Stomach smooth muscle (tissue), 2 donors: ENCODE measurements at regions not wholly inside any gene's neighbourhood (a gene's known extent, or its start where the extent isn't known, plus 50 kb on each side); places are given as distances from the start of the nearest gene placed in this dataset.

ENCODE experiments used
- H3K27ac ChIP-seq: one replicate; pipeline ENCODE4 v1.7.0; 2013; ENCODE audit warnings: mild to moderate bottlenecking, low read length, inconsistent platforms
- H3K27me3 ChIP-seq, 2 donors: one replicate each; pipeline ENCODE4 v1.7.0; 2013; ENCODE audit warnings: low read length in 2 of 2; ENCODE audit not compliant: insufficient read depth in 2 of 2, control insufficient read depth in 1 of 2
- H3K36me3 ChIP-seq, 2 donors: one replicate each; pipeline ENCODE4 v1.7.0; 2013; ENCODE audit warnings: low read length in 2 of 2; ENCODE audit not compliant: control insufficient read depth in 2 of 2, insufficient read depth in 2 of 2
- H3K4me1 ChIP-seq: one replicate; pipeline ENCODE4 v1.7.0; 2013; ENCODE audit warnings: low read length; ENCODE audit not compliant: control insufficient read depth, insufficient read depth
- H3K4me3 ChIP-seq, 2 donors: one replicate each; pipeline ENCODE4 v1.7.0; 2013; ENCODE audit warnings: low read length in 2 of 2
- H3K9ac ChIP-seq, 2 donors: one replicate each; pipeline ENCODE4 v1.7.0; 2013; ENCODE audit warnings: low read length in 2 of 2, mild to moderate bottlenecking in 1 of 2
- H3K9me3 ChIP-seq, 2 donors: one replicate each; pipeline ENCODE4 v1.7.0; 2013; ENCODE audit warnings: low read length in 2 of 2; ENCODE audit not compliant: control insufficient read depth in 2 of 2
- donor health status: healthy.
- donor health status: Pancreatic carcinoma.

- no peaks in the 10 kb centered on the region for H3K9me3 ChIP-seq
- no peak overlapping the region for H3K4me3 ChIP-seq
- no peak overlapping the region for H3K27ac ChIP-seq
- no peaks in the 10 kb centered on the region for H3K27me3 ChIP-seq
- no peaks in the 10 kb centered on the region for H3K36me3 ChIP-seq
- H3K9ac ChIP-seq = no peak overlapping the region
- no peaks in the 10 kb centered on the region for H3K4me1 ChIP-seq
Measured at GRCh38 chr3:152717252-152717651, 117.7 kb upstream of the P2RY1 start.

GRCh38 chr3:152718810-152719209 is 116.1 kb upstream of the P2RY1 start:
- H3K9me3 ChIP-seq = no peaks in the 10 kb centered on the region
- H3K9ac ChIP-seq = no peak overlapping the region
- H3K27me3 ChIP-seq = no peaks in the 10 kb centered on the region
- no peak overlapping the region for H3K4me3 ChIP-seq
- no peaks in the 10 kb centered on the region for H3K36me3 ChIP-seq
- H3K4me1 ChIP-seq = no peaks in the 10 kb centered on the region
- no peak overlapping the region for H3K27ac ChIP-seq

- no peaks in the 10 kb centered on the region for H3K27me3 ChIP-seq
- no peak overlapping the region for H3K27ac ChIP-seq
- H3K9ac ChIP-seq = no peak overlapping the region
- no peaks in the 10 kb centered on the region for H3K9me3 ChIP-seq
- no peaks in the 10 kb centered on the region for H3K4me1 ChIP-seq
- no peak overlapping the region for H3K4me3 ChIP-seq
- no peaks in the 10 kb centered on the region for H3K36me3 ChIP-seq
Measured at GRCh38 chr3:152719264-152719663, 115.7 kb upstream of the P2RY1 start.

- no peak overlapping the region for H3K4me3 ChIP-seq
- no peak overlapping the region for H3K9ac ChIP-seq
- H3K27me3 ChIP-seq = no peaks in the 10 kb centered on the region
- no peaks in the 10 kb centered on the region for H3K36me3 ChIP-seq
- no peak overlapping the region for H3K27ac ChIP-seq
- H3K4me1 ChIP-seq = no peaks in the 10 kb centered on the region
- H3K9me3 ChIP-seq = no peaks in the 10 kb centered on the region
Measured at GRCh38 chr3:152720951-152721718, 113.8 kb upstream of the P2RY1 start.

DNA sequence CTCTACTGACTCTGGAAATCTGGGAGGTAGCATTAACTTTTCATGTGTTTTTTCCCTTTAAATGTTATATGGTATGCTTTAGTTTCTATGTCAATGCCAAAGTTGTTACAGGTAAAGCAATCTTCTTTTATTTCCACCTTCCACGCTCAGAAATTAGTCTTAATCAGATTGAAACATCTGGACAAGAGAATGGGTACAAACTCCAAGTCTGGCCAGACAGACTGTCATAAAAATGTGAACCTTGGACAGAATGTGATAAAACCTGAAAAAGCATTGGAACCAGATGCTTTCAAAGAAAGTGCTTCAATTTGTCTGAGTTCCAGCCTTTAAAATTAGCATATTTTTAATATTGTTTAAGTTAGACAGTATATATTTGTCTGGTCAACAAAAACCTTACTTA is 110.7 kb upstream of the P2RY1 start:
- H3K27ac ChIP-seq = no peak overlapping the region
- H3K9ac ChIP-seq = no peak overlapping the region
- no peaks in the 10 kb centered on the region for H3K9me3 ChIP-seq
- no peaks in the 10 kb centered on the region for H3K36me3 ChIP-seq
- no peak overlapping the region for H3K4me3 ChIP-seq
- no peaks in the 10 kb centered on the region for H3K4me1 ChIP-seq
- no peaks in the 10 kb centered on the region for H3K27me3 ChIP-seq

DNA sequence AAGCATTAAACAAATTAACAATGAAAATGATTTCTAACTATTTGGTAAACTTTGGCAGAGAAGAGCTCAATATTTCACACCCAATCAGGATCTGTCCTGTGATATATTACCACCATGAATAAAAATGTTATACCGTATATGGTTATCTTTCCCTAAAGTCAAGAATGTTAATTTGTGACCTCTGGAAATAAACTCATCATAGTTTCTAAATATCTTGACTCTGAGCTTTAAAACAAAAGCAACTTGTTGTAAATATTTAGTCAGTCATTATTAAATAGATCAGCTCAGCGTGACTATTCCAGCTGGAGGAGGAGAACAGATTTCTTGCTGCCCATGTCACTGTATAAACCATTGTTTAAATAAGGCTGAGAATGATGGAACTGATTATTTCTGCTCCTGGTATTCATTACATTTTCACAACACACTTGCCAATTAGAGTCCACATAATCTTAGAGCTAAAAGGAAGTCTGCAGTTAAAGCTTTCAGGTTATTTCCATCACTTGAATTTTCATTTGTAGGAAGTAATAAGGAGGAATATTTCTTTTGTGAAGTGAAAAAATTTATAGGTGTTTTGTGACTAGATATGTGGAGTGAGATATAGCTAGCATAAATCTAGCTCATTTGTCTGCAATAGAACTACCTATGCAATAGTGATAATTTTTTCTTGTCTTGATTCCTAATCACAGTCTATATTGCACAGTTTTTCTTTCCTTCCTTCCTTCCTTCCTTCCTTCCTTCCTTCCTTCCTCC is 106.5 kb upstream of the P2RY1 start:
- Histone ChIP-seq H3K4me3 (no peak overlapping the region), H3K9ac (no peak overlapping the region), H3K9me3 (no peaks in the 10 kb centered on the region), H3K36me3 (no peaks in the 10 kb centered on the region), H3K27ac (no peak overlapping the region), H3K27me3 (no peaks in the 10 kb centered on the region), H3K4me1 (no peaks in the 10 kb centered on the region)

DNA sequence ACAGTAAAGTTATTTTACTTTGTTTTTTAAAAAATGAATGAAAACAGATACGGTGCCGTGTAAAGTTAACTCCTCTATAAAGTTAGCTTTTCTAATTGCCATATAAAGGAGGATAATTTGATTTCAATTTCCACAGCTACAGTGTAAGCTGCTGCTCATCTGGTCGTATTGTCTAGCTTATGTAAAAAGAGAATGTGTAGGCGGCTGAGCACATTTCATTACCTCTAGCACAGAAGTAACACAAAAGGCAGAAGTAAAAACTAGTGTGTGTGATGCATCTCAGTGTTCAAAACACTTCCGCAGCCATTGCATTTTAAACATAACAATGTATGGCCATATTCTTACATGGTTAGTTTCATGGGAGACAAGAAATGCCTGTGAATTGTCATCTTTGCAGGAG is 105.0 kb upstream of the P2RY1 start:
- Histone ChIP-seq H3K9me3 (no peaks in the 10 kb centered on the region), H3K4me3 (no peak overlapping the region), H3K9ac (no peak overlapping the region), H3K36me3 (no peaks in the 10 kb centered on the region), H3K27ac (no peak overlapping the region), H3K4me1 (no peaks in the 10 kb centered on the region), H3K27me3 (no peaks in the 10 kb centered on the region)

DNA sequence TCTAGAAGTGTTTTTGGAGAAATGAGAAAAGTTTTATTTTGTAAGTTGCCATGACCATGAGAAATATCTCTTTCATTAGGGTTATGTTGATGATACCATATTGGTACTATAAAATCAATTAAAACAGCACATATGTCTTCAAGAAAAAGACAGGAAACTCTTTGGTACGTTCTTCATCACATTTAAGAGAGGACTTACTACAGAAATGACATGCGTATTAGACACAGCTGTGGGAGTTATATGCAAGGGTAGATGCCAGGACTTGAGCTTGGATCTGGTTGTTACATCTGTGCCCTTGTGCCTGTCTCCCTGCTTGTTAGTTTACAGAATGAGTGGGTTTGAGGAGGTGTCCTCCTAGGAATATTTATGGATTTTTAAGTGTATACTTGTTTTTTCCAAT is 103.4 kb upstream of the P2RY1 start:
- H3K4me1 ChIP-seq = no peaks in the 10 kb centered on the region
- no peak overlapping the region for H3K9ac ChIP-seq
- no peaks in the 10 kb centered on the region for H3K9me3 ChIP-seq
- H3K4me3 ChIP-seq = no peak overlapping the region
- no peaks in the 10 kb centered on the region for H3K36me3 ChIP-seq
- no peaks in the 10 kb centered on the region for H3K27me3 ChIP-seq
- H3K27ac ChIP-seq = no peak overlapping the region

- no peaks in the 10 kb centered on the region for H3K4me1 ChIP-seq
- H3K9me3 ChIP-seq = no peaks in the 10 kb centered on the region
- no peaks in the 10 kb centered on the region for H3K27me3 ChIP-seq
- H3K36me3 ChIP-seq = no peaks in the 10 kb centered on the region
- no peak overlapping the region for H3K9ac ChIP-seq
- H3K4me3 ChIP-seq = no peak overlapping the region
- no peak overlapping the region for H3K27ac ChIP-seq
Measured at GRCh38 chr3:152733584-152734119, 101.3 kb upstream of the P2RY1 start.

- Histone ChIP-seq H3K4me1 (no peaks in the 10 kb centered on the region), H3K27me3 (no peaks in the 10 kb centered on the region), H3K9ac (no peak overlapping the region), H3K9me3 (no peaks in the 10 kb centered on the region), H3K4me3 (no peak overlapping the region), H3K27ac (no peak overlapping the region), H3K36me3 (no peaks in the 10 kb centered on the region)
Measured at GRCh38 chr3:152737021-152737908, 97.7 kb upstream of the P2RY1 start.
